Erythroblast (primary cell): ENCODE measurements at regions not wholly inside any gene's neighbourhood (a gene's known extent, or its start where the extent isn't known, plus 50 kb on each side); places are given as distances from the start of the nearest gene placed in this dataset.

Experiments
- GATA1 ChIP-seq: IDR thresholded peaks from 2 replicates; pipeline ENCODE4 v1.6.1; 2011; ENCODE audit warnings: low read depth, mild to moderate bottlenecking, control low read depth, low read length, moderate library complexity
- POLR2A ChIP-seq: IDR thresholded peaks from 2 replicates; pipeline ENCODE4 v1.6.1; 2011; ENCODE audit warnings: mild to moderate bottlenecking, low read length

- TF ChIP-seq POLR2A, result no peak
- no peak for TF ChIP-seq GATA1
These were observed 282.6 kb upstream of the PFKP start for GRCh38 chr10:2784766-2785165.
